Thyroid gland (tissue), 4 donors: ENCODE measurements at regions not wholly inside any gene's neighbourhood (a gene's known extent, or its start where the extent isn't known, plus 50 kb on each side); places are given as distances from the start of the nearest gene placed in this dataset.
"Not testable (repeated sequence)": the region's sequence is repeated elsewhere in the genome, so short reads cannot be mapped to it uniquely, and the experiment has no call there.

ENCODE experiments used
- DNase-seq, 2 donors: peaks; one replicate each; pipeline ENCODE4 v3.0.0-alpha.2; 2019
- H3K27ac ChIP-seq, 3 donors: fragments of 200-600 bp; sonication (generic); 1 replicate in 2 of 3; 2 replicates in 1 of 3; pipeline ENCODE4 v1.5.1; 2016 to 2019; ENCODE audit warnings: mild to moderate bottlenecking in 1 of 3, moderate library complexity in 1 of 3
- H3K27me3 ChIP-seq: fragments of 200-600 bp; sonication (generic); one replicate; pipeline ENCODE4 v1.5.1; 2019
- H3K36me3 ChIP-seq, 2 donors: fragments of 200-600 bp; sonication (generic); one replicate each; pipeline ENCODE4 v1.5.1; 2016 to 2019
- H3K4me1 ChIP-seq, 2 donors: fragments of 200-600 bp; sonication (generic); one replicate each; pipeline ENCODE4 v1.5.1; 2017 to 2019
- H3K4me3 ChIP-seq, 3 donors: fragments of 200-600 bp; sonication (generic); replicated peaks in 1 of 3; 1 replicate in 2 of 3; 2 replicates in 1 of 3; pipeline ENCODE4 v1.5.1; 2016; ENCODE audit warnings: mild to moderate bottlenecking in 1 of 3
- H3K9me3 ChIP-seq: fragments of 200-600 bp; sonication (generic); one replicate; pipeline ENCODE4 v1.5.1; 2017
- POLR2A ChIP-seq, 2 donors: fragments of 450-650 bp; IDR thresholded peaks; one replicate each; pipeline ENCODE4 v1.6.1; 2017; ENCODE audit warnings: antibody characterized with exemption in 2 of 2, mild to moderate bottlenecking in 2 of 2, moderate library complexity in 1 of 2
- WGBS, 2 donors: methylation state at CpG; one replicate each; pipeline ENCODE4 v1.1.5; 2017; 5-methylcytosine and 5-hydroxymethylcytosine counted together
- intact Hi-C: fragments of 100-400 bp; cut with DNase I; formaldehyde crosslinking; loops from one replicate; pipeline ENCODE4 v1.15.1; 2023
- TF ChIP-seq, protein P1 (sequence below), 6 experiments: fragments of 200-600 bp in 3 of 6; fragments of 450-650 bp in 3 of 6; sonication (generic) in 3 of 6; IDR thresholded peaks; one replicate each; pipeline ENCODE4 v1.5.1; 2016 to 2019; ENCODE audit warnings: antibody characterized with exemption in 6 of 6, mild to moderate bottlenecking in 2 of 6, inconsistent platforms in 1 of 6, moderate library complexity in 1 of 6

DNA sequence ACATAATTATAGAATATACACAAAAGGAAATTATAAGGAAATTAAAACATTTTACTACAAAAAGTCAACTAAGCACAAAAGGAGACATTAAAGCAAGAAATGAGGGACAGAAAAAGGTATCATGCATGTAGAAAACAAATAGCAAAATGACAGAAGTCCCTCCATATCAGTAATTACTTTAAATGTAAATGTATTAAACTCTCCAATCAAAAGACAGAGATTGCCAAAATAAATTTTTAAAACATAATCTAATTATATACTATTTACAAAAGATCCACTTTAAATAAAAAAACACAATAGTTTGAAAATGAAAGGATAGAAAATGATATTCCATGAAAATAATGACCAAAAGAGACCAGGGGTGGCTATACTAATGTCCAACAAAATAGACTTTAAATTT is 123.7 kb downstream of the MEX3B start:
- no peak for TF ChIP-seq POLR2A (IDR thresholded peaks at IDR 0.05)
- TF ChIP-seq, protein P1, sequence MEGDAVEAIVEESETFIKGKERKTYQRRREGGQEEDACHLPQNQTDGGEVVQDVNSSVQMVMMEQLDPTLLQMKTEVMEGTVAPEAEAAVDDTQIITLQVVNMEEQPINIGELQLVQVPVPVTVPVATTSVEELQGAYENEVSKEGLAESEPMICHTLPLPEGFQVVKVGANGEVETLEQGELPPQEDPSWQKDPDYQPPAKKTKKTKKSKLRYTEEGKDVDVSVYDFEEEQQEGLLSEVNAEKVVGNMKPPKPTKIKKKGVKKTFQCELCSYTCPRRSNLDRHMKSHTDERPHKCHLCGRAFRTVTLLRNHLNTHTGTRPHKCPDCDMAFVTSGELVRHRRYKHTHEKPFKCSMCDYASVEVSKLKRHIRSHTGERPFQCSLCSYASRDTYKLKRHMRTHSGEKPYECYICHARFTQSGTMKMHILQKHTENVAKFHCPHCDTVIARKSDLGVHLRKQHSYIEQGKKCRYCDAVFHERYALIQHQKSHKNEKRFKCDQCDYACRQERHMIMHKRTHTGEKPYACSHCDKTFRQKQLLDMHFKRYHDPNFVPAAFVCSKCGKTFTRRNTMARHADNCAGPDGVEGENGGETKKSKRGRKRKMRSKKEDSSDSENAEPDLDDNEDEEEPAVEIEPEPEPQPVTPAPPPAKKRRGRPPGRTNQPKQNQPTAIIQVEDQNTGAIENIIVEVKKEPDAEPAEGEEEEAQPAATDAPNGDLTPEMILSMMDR (IDR thresholded peaks at IDR 0.05): no peak
- no peak for DNase-seq

DNA sequence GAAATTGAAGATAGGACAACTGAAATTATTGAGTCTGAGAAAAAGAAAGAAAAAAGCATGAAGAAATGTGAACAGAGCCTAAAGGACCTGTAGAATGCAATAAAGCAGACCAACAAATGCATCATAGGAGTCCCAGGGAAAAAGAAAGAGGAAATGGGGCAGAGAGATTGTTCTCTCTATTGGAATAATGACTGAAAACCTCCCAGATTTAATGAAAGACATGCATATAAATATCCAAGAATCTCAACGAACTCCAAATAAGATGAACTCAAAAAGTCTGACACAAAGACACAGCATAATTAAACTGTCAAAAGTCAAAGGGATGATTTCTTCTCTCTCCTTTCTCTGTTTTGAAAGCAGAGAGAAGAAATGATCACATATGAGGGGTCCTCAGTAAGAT is 124.7 kb downstream of the MEX3B start:
- Histone ChIP-seq H3K9me3 (no peaks in the 10 kb centered on the region), H3K4me1 (peaks cover 5 to 8% of the 10 kb centered on the region in 2 donors), H3K27ac (no peak overlapping the region), H3K4me3 (no peak overlapping the region), H3K36me3 (no peaks in the 10 kb centered on the region), H3K27me3 (no peaks in the 10 kb centered on the region)
- TF ChIP-seq, protein P1 (IDR thresholded peaks at IDR 0.05): no peak
- no peak for TF ChIP-seq POLR2A (IDR thresholded peaks at IDR 0.05)
- DNase-seq: no peak
- intact Hi-C loops: no loop called here
- 79 to 93% methylated on average over 1 of the region's 1 CpG for WGBS, 2 donors

More for the DNA sequence above, 123.7 kb downstream of the MEX3B start:
- intact Hi-C loops: no loop called here
- Histone ChIP-seq H3K4me1 (peaks cover 5 to 8% of the 10 kb centered on the region in 2 donors), H3K36me3 (no peaks in the 10 kb centered on the region), H3K4me3 (no peak overlapping the region), H3K27ac (no peak overlapping the region), H3K27me3 (no peaks in the 10 kb centered on the region), H3K9me3 (no peaks in the 10 kb centered on the region)

DNA sequence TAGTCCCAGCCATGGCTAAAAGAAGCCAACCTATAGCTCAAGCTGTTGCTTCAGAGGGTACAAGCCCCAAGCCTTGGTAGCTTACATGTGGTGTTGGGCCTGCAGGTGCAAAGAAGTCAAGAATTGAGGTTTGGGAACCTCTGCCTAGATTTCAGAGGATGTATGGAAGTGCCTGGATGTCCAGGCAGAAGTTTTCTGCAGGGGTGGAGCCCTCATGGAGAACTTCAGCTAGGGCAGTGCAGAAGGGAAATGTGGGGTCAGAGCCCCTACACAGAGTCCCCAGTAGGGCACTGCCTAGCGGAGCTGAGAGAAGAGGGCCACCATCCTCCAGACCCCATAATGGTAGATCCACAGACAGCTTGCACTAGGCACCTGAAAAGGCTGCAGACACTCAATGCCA is 127.1 kb downstream of the MEX3B start:
- H3K27ac ChIP-seq, H3K27me3 ChIP-seq, H3K4me3 ChIP-seq, H3K4me1 ChIP-seq, H3K9me3 ChIP-seq, intact Hi-C loops, H3K36me3 ChIP-seq, DNase-seq: not testable (repeated sequence)
- 75 to 91% methylated on average over 1 of the region's 1 CpG for WGBS, 2 donors

DNA sequence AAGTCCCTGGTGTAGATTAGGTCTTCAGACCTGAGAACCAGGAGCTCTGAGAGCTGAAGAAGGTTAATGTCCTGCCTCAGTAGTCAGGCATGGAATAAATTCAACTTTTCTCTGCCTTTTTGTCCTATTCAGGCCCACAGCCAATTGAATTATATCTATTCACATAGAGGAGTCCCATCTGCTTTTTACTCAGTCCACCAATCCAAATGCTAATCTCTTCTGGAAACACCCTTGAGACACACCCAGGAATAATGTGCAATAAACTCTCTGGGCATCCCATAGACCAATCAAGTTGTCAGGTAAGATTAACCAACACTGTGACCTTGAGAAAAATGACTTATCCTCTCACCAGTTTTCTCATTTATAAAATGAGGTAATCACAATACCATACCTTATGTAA is 129.4 kb downstream of the MEX3B start:
- no peak overlapping the region for H3K4me3 ChIP-seq
- no peak for TF ChIP-seq POLR2A (IDR thresholded peaks at IDR 0.05)
- TF ChIP-seq, protein P1 (IDR thresholded peaks at IDR 0.05): no peak
- H3K36me3 ChIP-seq: no peaks in the 10 kb centered on the region
- intact Hi-C loops: no loop called here
- H3K27ac ChIP-seq: no peak overlapping the region
- no peaks in the 10 kb centered on the region for H3K4me1 ChIP-seq
- no peak for DNase-seq
- no peaks in the 10 kb centered on the region for H3K27me3 ChIP-seq
- no peaks in the 10 kb centered on the region for H3K9me3 ChIP-seq

DNA sequence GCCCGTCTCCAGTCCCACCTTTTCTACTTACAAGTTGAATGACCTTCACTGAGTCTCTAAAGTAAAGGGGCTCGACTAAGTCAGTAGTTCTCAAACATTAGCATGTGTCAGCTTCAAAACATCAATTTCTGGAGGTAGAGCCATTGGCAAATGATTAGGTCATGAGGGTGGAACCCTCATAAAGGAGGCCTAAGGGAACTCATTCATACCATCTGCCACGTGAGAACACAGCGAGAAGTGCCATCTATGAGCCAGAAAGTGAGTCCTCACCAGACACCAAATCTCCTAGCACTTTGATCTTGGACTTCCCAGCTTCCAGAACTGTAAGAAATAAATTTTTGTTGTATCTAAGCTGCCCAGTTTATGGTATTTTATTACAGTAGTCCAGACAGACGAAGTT is 129.8 kb downstream of the MEX3B start:
- TF ChIP-seq, protein P1 (IDR thresholded peaks at IDR 0.05): no peak

DNA sequence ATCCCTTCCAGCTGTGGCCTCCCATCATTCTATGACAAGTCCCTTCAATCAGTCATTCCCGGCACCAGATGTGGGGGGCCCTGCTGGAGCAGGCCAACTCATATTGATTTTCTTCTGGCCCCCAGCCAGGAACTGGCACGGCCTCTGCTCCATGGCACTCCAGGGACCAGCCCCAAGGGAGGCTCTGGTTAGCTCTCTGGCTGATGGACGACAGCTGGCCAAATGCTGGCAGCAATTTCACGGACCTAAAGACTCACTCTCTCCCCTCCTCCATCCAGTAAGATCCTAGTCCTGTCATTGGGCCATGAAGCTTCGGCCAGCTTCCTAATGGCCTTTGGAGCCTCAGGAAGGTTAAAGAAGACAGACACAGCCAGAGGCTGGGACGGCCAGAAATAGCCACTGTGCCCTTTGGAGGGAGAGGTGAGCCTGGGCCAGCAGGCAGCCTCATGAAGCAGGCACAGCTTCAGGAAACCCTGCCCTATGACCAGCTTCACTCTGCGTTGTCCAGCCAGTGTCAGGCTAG is 131.0 kb downstream of the MEX3B start:
- no peak for TF ChIP-seq POLR2A (IDR thresholded peaks at IDR 0.05)
- TF ChIP-seq, protein P1 (IDR thresholded peaks at IDR 0.05): no peak
- H3K9me3 ChIP-seq: no peaks in the 10 kb centered on the region
- H3K4me1 ChIP-seq: no peaks in the 10 kb centered on the region
- no peaks in the 10 kb centered on the region for H3K36me3 ChIP-seq
- intact Hi-C loops: no loop called here
- H3K27me3 ChIP-seq: no peaks in the 10 kb centered on the region
- 50 to 75% methylated on average over 6 of the region's 7 CpGs for WGBS, 2 donors
- no peak overlapping the region for H3K4me3 ChIP-seq
- no peak overlapping the region for H3K27ac ChIP-seq
- no peak for DNase-seq

More for the DNA sequence above, 129.8 kb downstream of the MEX3B start:
- no peaks in the 10 kb centered on the region for H3K9me3 ChIP-seq
- no peak overlapping the region for H3K4me3 ChIP-seq
- DNase-seq: no peak
- H3K27ac ChIP-seq: no peak overlapping the region
- H3K36me3 ChIP-seq: no peaks in the 10 kb centered on the region
- H3K27me3 ChIP-seq: no peaks in the 10 kb centered on the region
- intact Hi-C loops: no loop called here
- no peaks in the 10 kb centered on the region for H3K4me1 ChIP-seq
- WGBS, 2 donors: 82 to 93% methylated on average over 5 of the region's 5 CpGs
